CD4-positive, alpha-beta T cell treated with Interleukin-4 for 1 hour (primary cell): ENCODE measurements at regions not wholly inside any gene's neighbourhood (a gene's known extent, or its start where the extent isn't known, plus 50 kb on each side); places are given as distances from the start of the nearest gene placed in this dataset.
"Not testable (repeated sequence)": the region's sequence is repeated elsewhere in the genome, so short reads cannot be mapped to it uniquely, and the experiment has no call there.

Experiments used
- DNase-seq, 2 donors: peaks; one replicate each; pipeline ENCODE4 v3.0.0-alpha.2; 2020 to 2022

GRCh38 chr2:238771218-238771617, 76.7 kb upstream of the TWIST2 start:
- DNase-seq, result no peak

- no peak for DNase-seq
These were observed 76.2 kb upstream of the TWIST2 start for GRCh38 chr2:238771639-238772038.

DNA sequence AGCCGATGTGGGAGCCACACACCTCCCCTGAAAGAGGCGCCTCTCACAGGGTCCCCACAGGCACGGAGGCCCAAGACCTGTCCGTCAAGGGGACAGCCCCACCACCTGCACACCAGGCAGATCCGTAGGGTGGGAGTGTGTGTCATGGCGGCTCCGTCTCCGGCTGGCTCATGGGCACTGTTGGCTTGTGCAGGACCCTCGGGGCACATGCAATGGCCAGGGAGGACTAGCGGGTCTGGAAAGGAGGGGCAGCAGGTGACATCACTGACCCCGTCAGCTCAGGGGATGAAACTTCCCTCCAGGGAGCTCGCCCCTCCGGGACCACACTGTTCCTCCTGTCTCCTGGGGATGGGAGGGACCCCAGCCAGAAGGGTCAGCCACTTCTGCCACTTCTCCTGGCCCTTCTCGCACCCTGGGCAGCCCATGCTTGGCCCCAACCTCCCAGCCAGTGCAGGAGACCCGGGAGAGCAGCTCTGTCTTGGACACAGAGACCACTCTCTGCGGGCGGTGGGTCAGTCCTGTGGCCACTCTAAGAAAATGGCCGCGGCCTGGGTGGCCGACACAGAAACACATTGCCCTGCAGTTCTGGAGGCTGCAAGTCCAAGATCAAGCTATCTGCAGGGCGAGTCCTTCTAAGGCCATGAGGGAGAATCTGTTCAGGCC, 75.1 kb upstream of the TWIST2 start:
- no peak for DNase-seq

DNA sequence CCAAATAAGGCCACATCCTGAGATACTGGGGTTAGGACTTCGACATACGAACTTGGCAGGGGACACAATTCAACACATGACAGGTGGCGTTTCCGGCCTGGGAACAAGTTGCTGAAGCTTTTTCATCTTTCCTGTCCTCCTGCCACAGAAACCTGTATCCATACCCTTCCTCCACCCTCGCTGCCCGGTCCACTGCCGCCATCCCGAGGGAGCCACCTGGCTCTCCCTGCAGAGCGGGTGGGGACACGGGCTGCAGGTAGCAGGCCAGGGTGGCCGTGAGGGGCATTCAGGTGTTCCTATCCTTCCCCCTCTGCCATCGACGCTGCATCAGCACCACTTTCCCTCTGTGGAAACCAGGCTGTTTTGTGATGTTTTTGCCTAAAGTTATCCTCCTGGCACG, 74.4 kb upstream of the TWIST2 start:
- no peak for DNase-seq

- no peak for DNase-seq
These were observed 73.8 kb upstream of the TWIST2 start for GRCh38 chr2:238774071-238774470.

DNA sequence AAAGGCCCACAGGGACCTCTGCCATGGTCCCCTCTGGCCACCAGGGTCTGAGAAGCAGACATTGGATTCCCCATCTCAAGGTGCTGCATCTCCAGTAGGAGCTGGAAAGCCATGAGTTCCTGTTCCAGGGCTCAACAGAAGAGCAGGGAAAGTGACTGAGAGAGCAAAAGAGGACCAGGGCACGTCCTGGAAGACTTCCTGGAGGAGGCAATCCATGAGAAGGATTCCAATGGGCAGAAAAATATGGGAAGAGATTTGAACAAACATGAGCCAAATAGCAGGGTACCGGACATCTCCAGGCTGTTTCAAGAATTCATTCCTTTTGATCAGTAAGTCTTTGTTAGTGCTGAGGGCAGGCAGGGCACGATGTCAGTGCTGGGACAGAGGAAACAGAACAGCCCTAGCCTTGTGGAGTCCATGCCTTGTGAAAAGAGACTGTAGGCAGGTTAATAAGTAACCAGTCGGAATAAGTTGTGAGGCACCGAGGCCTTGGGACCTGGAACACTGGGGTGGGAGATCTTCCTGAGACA, 72.8 kb upstream of the TWIST2 start:
- DNase-seq, result no peak

DNA sequence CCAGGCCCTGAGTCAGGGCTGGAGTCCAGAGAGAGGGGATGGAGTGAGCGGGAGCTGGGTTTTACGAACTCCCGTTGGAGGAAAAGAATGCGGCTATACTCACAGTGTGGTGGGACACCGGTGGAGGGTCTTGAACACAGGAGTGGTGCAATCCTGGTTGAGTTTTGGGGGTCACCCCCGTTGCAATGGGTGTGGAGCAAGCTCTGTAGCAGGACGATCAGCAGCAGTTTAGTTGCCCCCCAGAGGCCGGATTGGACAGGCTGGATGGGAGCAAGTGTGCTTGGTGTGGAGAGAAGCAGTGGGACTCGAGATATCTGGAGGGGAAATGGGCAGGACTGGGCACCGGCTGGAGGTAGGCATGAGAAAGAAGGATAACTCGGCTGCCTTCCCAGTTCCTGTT, 72.3 kb upstream of the TWIST2 start:
- no peak for DNase-seq

- DNase-seq, result no peak
These were observed 71.7 kb upstream of the TWIST2 start for GRCh38 chr2:238776003-238776760.

GRCh38 chr2:238776761-238777046, 71.2 kb upstream of the TWIST2 start:
- not testable (repeated sequence) for DNase-seq

- DNase-seq, result no peak
These were observed 70.4 kb upstream of the TWIST2 start for GRCh38 chr2:238777369-238778067.

- DNase-seq, result peak; percentile 34 to 45
These were observed 63.0 kb upstream of the TWIST2 start for GRCh38 chr2:238784671-238785527.

- DNase-seq, result no peak
These were observed 62.4 kb upstream of the TWIST2 start for GRCh38 chr2:238785528-238785860.

GRCh38 chr2:238786379-238786778, 61.5 kb upstream of the TWIST2 start:
- no peak for DNase-seq

GRCh38 chr2:238786792-238787490, 60.9 kb upstream of the TWIST2 start:
- no peak for DNase-seq

GRCh38 chr2:238787501-238787900, 60.4 kb upstream of the TWIST2 start:
- DNase-seq, result no peak

- no peak for DNase-seq
These were observed 58.5 kb upstream of the TWIST2 start for GRCh38 chr2:238789317-238789806.

DNA sequence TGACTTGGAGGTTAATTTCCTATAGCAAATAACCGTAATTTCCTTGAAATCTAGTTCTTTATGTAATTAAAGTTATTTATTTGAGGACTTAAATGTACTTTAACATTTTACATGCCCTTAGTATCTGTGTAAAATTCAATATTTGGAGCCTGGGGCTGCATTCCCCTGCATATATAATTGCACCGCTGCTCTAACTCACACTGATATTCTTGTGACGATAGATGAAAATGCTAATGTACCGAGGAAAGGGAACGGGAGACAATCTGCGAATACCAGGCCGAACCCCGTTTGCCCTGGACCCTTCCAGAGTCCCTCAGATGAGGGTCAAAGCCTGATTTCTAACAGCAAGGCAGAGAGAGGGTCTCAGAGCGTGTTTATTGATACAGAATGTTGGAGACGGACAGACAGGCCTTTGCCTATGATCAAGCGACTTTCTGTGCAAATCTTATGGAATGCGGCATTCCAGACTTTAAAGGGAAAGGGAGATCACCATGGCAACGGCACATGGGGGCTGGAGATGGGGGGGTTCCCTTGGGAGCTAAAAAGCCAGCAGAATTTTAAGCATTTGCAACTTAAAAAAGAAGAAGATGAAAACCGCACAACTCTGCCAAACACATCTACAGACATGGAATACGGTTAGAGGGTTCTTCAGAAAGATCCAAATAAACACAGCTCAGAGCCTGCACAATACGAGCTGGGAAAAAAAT, 57.6 kb upstream of the TWIST2 start:
- no peak for DNase-seq

DNA sequence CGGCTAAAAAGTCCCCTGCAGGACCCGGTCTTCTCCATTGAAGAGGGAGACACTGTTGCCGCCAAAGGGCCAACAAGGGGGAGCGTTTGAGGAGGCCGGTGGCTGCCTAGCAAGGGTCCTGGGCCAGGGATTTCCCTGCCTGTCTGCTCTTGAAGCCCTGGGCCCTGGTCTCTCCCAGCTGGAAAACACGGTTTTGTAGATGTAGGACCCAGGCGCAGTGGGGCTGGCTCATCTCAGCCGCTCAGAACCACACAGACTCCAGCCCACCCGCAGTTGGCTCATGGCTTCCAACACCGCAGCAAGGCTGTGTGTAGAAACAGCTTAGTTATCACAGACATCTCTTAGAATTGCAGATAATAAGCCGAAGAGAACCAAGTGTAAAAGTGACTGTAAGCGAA, 57.1 kb upstream of the TWIST2 start:
- DNase-seq, result no peak

DNA sequence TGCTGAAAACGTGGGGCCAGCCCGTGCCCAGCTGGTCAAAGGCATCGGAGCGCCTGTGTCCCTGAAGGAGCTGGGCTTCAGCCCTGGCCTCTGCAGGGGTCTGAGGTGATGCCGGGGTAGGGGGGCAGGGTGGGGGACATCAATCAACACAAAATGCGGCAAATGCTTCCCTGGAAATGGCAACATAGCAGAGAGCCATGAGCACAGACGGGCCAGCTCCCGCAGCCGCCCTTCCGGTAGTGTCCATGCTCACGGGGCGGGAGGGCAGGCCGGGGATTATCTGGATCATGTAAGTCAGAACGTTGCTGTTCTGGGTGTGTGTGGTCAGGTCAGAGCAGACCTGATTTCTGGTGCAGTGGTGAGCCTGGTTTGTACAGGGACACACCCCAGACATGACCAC, 56.5 kb upstream of the TWIST2 start:
- DNase-seq, result no peak

GRCh38 chr2:238793306-238793705, 54.6 kb upstream of the TWIST2 start:
- no peak for DNase-seq

DNA sequence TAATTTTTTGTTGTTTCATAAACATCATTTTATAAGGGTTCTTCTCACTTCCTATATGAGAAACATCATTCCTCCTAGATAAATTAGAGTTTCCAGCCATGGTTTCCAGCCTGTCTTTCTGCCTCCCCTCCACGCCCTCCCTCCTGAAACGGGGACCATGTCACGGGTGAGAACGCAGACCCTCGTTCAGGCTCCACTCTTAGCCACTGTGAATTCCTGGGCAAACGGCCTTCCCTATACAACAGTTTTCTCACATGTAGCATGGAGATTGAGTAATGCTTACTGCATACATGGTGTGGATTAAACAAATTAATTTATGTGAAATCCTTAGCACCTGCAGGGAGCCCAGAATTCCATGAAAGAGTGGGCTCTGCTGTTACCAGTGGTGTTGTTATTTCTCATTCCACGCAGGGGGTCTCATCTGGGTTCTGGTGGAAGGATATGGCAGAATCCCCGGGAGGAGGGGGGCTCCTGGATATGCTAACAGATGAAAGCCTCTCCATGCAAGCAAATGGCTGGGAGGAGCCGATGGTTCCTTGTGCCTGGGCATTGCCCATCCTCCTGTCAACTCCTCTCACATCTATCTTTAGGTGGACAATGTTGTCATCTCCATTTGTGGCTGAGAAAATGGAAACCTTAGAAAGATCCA, 54.0 kb upstream of the TWIST2 start:
- DNase-seq, result no peak
